Endodermal cell (in vitro differentiated cells): ENCODE measurements at regions not wholly inside any gene's neighbourhood (a gene's known extent, or its start where the extent isn't known, plus 50 kb on each side); places are given as distances from the start of the nearest gene placed in this dataset.

Experiments
- DNase-seq: peaks from one replicate; pipeline ENCODE4 v3.0.0-alpha.2; 2017
- H3K27ac ChIP-seq: 2 replicates; pipeline ENCODE4 v1.5.1; 2013; ENCODE audit warnings: mild to moderate bottlenecking, low read depth, low read length, moderate library complexity
- H3K27me3 ChIP-seq: 2 replicates; pipeline ENCODE4 v1.6.1; 2013; ENCODE audit warnings: mild to moderate bottlenecking, low read length, moderate library complexity; ENCODE audit not compliant: insufficient read depth, control insufficient read depth, poor library complexity, severe bottlenecking
- H3K36me3 ChIP-seq: 2 replicates; pipeline ENCODE4 v1.7.0; 2013; ENCODE audit warnings: mild to moderate bottlenecking, low read length, moderate library complexity; ENCODE audit not compliant: control insufficient read depth, insufficient read depth
- H3K4me1 ChIP-seq: one replicate; pipeline ENCODE4 v1.7.0; 2013; ENCODE audit warnings: low read length; ENCODE audit not compliant: control insufficient read depth, insufficient read depth
- H3K4me3 ChIP-seq: 2 replicates; pipeline ENCODE4 v1.5.1; 2013; ENCODE audit warnings: mild to moderate bottlenecking, low read length, moderate library complexity
- H3K9ac ChIP-seq: 2 replicates; pipeline ENCODE4 v1.6.1; 2013; ENCODE audit warnings: mild to moderate bottlenecking, low read length, moderate library complexity; ENCODE audit not compliant: poor library complexity, severe bottlenecking; ENCODE audit errors: extremely low read depth
- H3K9me3 ChIP-seq: 2 replicates; pipeline ENCODE4 v1.6.1; 2013; ENCODE audit warnings: mild to moderate bottlenecking, low read length, moderate library complexity; ENCODE audit not compliant: control insufficient read depth
- H3K27ac Mint-ChIP-seq: 2 replicates; pipeline ENCODE4 v1.8.0; 2020; ENCODE audit warnings: mixed read lengths
- H3K27me3 Mint-ChIP-seq: 2 replicates; pipeline ENCODE4 v1.8.0; 2021; ENCODE audit warnings: mild to moderate bottlenecking, mixed read lengths; ENCODE audit not compliant: insufficient read depth
- H3K36me3 Mint-ChIP-seq: 2 replicates; pipeline ENCODE4 v1.8.0; 2020; ENCODE audit warnings: low read depth, mixed read lengths
- H3K4me1 Mint-ChIP-seq: 2 replicates; pipeline ENCODE4 v1.8.0; 2020; ENCODE audit warnings: mixed read lengths
- H3K4me3 Mint-ChIP-seq: 2 replicates; pipeline ENCODE4 v1.8.0; 2020; ENCODE audit warnings: mild to moderate bottlenecking, moderate library complexity, mixed read lengths
- H3K9me3 Mint-ChIP-seq: 2 replicates; pipeline ENCODE4 v1.8.0; 2020; ENCODE audit warnings: mild to moderate bottlenecking, mixed read lengths
- CTCF ChIP-seq: fragments of 200-600 bp; sonication (generic); conservative IDR thresholded peaks from 2 replicates; pipeline ENCODE4 v1.5.0; 2021; ENCODE audit warnings: antibody characterized with exemption, mild to moderate bottlenecking
- WGBS, 2 experiments: methylation state at CpG; one replicate each; pipeline versions ENCODE4 v1.1.5 to v1.1.7; 2013; ENCODE audit warnings: missing lambda C conversion rate in 2 of 2, mixed read lengths in 1 of 2; ENCODE audit not compliant: insufficient coverage in 1 of 2, insufficient read length in 1 of 2; 5-methylcytosine and 5-hydroxymethylcytosine counted together

- no peak for TF ChIP-seq CTCF
- H3K4me3 ChIP-seq = no peak overlapping the region
- peaks cover 7% of the 10 kb centered on the region for H3K9me3 Mint-ChIP-seq
- H3K27ac Mint-ChIP-seq = no peak overlapping the region
- WGBS, 2 experiments = 86 to 91% methylated on average over 4 of the region's 4 CpGs
- no peaks in the 10 kb centered on the region for H3K4me1 ChIP-seq
- H3K4me1 Mint-ChIP-seq = no peaks in the 10 kb centered on the region
- no peak overlapping the region for H3K4me3 Mint-ChIP-seq
- no peaks in the 10 kb centered on the region for H3K36me3 ChIP-seq
- H3K27ac ChIP-seq = no peak overlapping the region
- H3K27me3 Mint-ChIP-seq = peaks cover 31% of the 10 kb centered on the region
- no peaks in the 10 kb centered on the region for H3K9me3 ChIP-seq
- no peaks in the 10 kb centered on the region for H3K36me3 Mint-ChIP-seq
- peaks cover 4% of the 10 kb centered on the region for H3K27me3 ChIP-seq
- H3K9ac ChIP-seq = no peak overlapping the region
- no peak for DNase-seq
Measured at GRCh38 chr2:238725298-238725697, 122.6 kb upstream of the TWIST2 start.

DNA sequence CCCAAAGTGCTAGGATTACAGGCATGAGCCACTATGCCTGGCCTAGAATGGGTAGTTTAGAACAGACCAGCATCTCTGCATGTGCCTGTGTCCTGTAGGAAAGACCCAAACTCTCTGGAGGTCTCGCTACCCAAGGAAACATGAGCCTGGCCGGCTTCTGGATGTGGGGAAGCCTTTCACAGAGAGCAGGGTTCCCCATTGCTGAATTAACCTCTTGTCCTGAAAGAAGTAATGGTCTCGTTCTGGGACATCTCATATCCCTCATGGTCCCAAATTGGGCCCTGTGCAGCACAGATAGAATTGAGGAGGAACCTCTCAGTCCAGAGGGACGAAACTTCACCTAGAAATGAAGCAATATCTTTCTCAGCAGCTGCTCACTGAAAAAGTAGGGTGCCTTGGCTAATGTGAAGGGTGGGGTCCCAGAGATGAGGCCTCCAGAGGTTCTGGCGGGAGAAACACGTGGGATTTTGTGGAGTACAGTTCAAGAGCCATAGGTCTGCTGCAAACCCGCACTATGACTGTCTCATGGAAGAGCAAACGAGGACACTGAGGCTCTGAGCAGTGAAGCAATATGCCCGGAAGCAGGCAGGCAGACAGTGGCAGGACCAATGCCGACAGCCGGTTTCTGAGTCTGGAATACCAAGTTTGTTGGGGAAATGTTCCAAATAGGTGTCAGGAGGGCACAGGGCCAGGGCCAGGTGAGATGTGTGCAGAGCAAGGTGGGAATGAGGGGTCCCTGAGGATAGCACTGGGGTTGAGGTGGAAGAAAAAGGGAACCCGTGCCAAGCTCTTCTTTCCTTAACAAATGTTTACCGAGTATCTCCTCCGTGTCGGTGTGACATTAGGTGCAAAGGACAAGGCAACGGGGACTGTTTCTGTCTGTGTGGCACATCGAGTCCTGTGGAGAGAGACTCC lies 121.0 kb upstream of the TWIST2 start:
- H3K27ac Mint-ChIP-seq = no peak overlapping the region
- no peak for DNase-seq
- no peaks in the 10 kb centered on the region for H3K36me3 ChIP-seq
- H3K27me3 Mint-ChIP-seq = peaks cover 28% of the 10 kb centered on the region
- no peaks in the 10 kb centered on the region for H3K4me1 Mint-ChIP-seq
- no peak overlapping the region for H3K4me3 Mint-ChIP-seq
- no peaks in the 10 kb centered on the region for H3K36me3 Mint-ChIP-seq
- H3K9ac ChIP-seq = no peak overlapping the region
- H3K27ac ChIP-seq = no peak overlapping the region
- H3K9me3 ChIP-seq = no peaks in the 10 kb centered on the region
- no peaks in the 10 kb centered on the region for H3K27me3 ChIP-seq
- WGBS, 2 experiments = 86 to 97% methylated on average over 15 to 17 of the region's 17 CpGs
- peaks cover 7% of the 10 kb centered on the region for H3K9me3 Mint-ChIP-seq
- no peak for TF ChIP-seq CTCF
- no peak overlapping the region for H3K4me3 ChIP-seq
- H3K4me1 ChIP-seq = no peaks in the 10 kb centered on the region

GRCh38 chr2:238727585-238728329 lies 120.1 kb upstream of the TWIST2 start:
- H3K4me3 ChIP-seq = no peak overlapping the region
- Mint-ChIP-seq H3K4me1 (no peaks in the 10 kb centered on the region), H3K27me3 (peaks cover 27% of the 10 kb centered on the region), H3K36me3 (no peaks in the 10 kb centered on the region), H3K4me3 (no peak overlapping the region), H3K9me3 (no peaks in the 10 kb centered on the region), H3K27ac (no peak overlapping the region)
- no peaks in the 10 kb centered on the region for H3K36me3 ChIP-seq
- 87% methylated on average over 7 to 11 of the region's 11 CpGs for WGBS, 2 experiments
- H3K27ac ChIP-seq = no peak overlapping the region
- TF ChIP-seq CTCF = no peak
- H3K4me1 ChIP-seq = no peaks in the 10 kb centered on the region
- H3K27me3 ChIP-seq = no peaks in the 10 kb centered on the region
- DNase-seq = no peak
- no peaks in the 10 kb centered on the region for H3K9me3 ChIP-seq
- H3K9ac ChIP-seq = no peak overlapping the region
